HEK293 (cell line): ENCODE measurements at regions not wholly inside any gene's neighbourhood (a gene's known extent, or its start where the extent isn't known, plus 50 kb on each side); places are given as distances from the start of the nearest gene placed in this dataset.
"Not testable (repeated sequence)": the region's sequence is repeated elsewhere in the genome, so short reads cannot be mapped to it uniquely, and the experiment has no call there.

Source experiments
- YY1 ChIP-seq: fragments of 450-650 bp; formaldehyde crosslinking; IDR thresholded peaks from 2 replicates; pipeline ENCODE4 v1.5.1; 2018; ENCODE audit warnings: missing biosample characterization, missing genetic modification characterization
- ZNF121 ChIP-seq: fragments of 450-650 bp; formaldehyde crosslinking; IDR thresholded peaks from 2 replicates; pipeline ENCODE4 v1.5.1; 2016; ENCODE audit warnings: missing biosample characterization, missing genetic modification characterization
- ZNF169 ChIP-seq: fragments of 450-650 bp; formaldehyde crosslinking; IDR thresholded peaks from 2 replicates; pipeline ENCODE4 v1.5.1; 2016; ENCODE audit warnings: missing biosample characterization, missing genetic modification characterization
- ZNF335 ChIP-seq: fragments of 450-650 bp; formaldehyde crosslinking; conservative IDR thresholded peaks from 2 replicates; pipeline ENCODE4 v1.5.1; 2016; ENCODE audit warnings: missing biosample characterization, missing genetic modification characterization
- ZNF600 ChIP-seq: fragments of 450-650 bp; formaldehyde crosslinking; IDR thresholded peaks from 2 replicates; pipeline ENCODE4 v1.5.1; 2016; ENCODE audit warnings: missing biosample characterization, missing genetic modification characterization
- ZNF623 ChIP-seq: fragments of 450-650 bp; formaldehyde crosslinking; IDR thresholded peaks from 2 replicates; pipeline ENCODE4 v1.5.1; 2016; ENCODE audit warnings: missing biosample characterization, missing genetic modification characterization
- TF ChIP-seq, protein P1 (sequence below): fragments of 450-650 bp; formaldehyde crosslinking; IDR thresholded peaks from 2 replicates; pipeline ENCODE4 v1.5.1; 2016; ENCODE audit warnings: missing biosample characterization, missing genetic modification characterization
- TF ChIP-seq, protein P2 (sequence below): fragments of 450-650 bp; formaldehyde crosslinking; IDR thresholded peaks from 2 replicates; pipeline ENCODE4 v1.5.1; 2016; ENCODE audit warnings: missing biosample characterization, missing genetic modification characterization
- TF ChIP-seq, protein P3 (sequence below): fragments of 450-650 bp; formaldehyde crosslinking; IDR thresholded peaks from 2 replicates; pipeline ENCODE4 v1.5.1; 2016; ENCODE audit warnings: missing biosample characterization, missing genetic modification characterization
- TF ChIP-seq, protein P4 (sequence below): fragments of 450-650 bp; formaldehyde crosslinking; IDR thresholded peaks from 2 replicates; pipeline ENCODE4 v1.5.1; 2016; ENCODE audit warnings: missing biosample characterization, missing genetic modification characterization, low read depth
- TF ChIP-seq, protein P5 (sequence below): fragments of 450-650 bp; formaldehyde crosslinking; IDR thresholded peaks from 2 replicates; pipeline ENCODE4 v1.5.1; 2016; ENCODE audit warnings: missing biosample characterization, missing genetic modification characterization
- TF ChIP-seq, protein P6 (sequence below): sonication (generic); formaldehyde crosslinking; IDR thresholded peaks from 2 replicates; pipeline ENCODE4 v1.8.1; 2022; ENCODE audit warnings: mild to moderate bottlenecking, moderate library complexity, missing genetic modification reagents
- TF ChIP-seq, protein P7 (sequence below): fragments of 450-650 bp; IDR thresholded peaks from 2 replicates; pipeline ENCODE4 v1.5.1; 2018; ENCODE audit warnings: missing biosample characterization, missing genetic modification characterization

DNA sequence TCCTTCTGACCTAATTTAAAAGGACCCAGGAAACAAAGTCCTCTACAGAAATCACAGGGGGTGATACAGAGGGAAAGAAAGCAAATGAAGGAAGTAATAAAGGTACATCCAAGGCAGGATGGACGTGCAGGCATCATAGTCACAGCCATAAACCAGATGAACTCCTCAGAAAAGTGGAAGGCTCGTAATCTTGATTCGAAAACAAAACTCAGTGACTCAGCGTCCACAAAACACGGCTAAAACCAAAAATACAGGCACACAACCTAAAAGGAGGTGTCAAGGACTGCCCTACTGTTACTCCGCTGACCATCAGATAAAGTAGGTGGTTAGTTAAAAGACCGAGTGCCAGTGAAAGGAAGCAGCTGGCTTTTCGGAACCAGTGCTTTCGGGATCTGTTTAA lies 81.5 kb downstream of the TRIM69 start:
- TF ChIP-seq, protein P1, sequence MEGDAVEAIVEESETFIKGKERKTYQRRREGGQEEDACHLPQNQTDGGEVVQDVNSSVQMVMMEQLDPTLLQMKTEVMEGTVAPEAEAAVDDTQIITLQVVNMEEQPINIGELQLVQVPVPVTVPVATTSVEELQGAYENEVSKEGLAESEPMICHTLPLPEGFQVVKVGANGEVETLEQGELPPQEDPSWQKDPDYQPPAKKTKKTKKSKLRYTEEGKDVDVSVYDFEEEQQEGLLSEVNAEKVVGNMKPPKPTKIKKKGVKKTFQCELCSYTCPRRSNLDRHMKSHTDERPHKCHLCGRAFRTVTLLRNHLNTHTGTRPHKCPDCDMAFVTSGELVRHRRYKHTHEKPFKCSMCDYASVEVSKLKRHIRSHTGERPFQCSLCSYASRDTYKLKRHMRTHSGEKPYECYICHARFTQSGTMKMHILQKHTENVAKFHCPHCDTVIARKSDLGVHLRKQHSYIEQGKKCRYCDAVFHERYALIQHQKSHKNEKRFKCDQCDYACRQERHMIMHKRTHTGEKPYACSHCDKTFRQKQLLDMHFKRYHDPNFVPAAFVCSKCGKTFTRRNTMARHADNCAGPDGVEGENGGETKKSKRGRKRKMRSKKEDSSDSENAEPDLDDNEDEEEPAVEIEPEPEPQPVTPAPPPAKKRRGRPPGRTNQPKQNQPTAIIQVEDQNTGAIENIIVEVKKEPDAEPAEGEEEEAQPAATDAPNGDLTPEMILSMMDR (tag by site-specific recombination), result not testable (repeated sequence)
- not testable (repeated sequence) for TF ChIP-seq ZNF600 (tag by site-specific recombination); ZNF121 (tag by site-specific recombination); ZNF335 (tag by site-specific recombination); YY1; ZNF623 (tag by site-specific recombination); ZNF169
- TF ChIP-seq, protein P2, sequence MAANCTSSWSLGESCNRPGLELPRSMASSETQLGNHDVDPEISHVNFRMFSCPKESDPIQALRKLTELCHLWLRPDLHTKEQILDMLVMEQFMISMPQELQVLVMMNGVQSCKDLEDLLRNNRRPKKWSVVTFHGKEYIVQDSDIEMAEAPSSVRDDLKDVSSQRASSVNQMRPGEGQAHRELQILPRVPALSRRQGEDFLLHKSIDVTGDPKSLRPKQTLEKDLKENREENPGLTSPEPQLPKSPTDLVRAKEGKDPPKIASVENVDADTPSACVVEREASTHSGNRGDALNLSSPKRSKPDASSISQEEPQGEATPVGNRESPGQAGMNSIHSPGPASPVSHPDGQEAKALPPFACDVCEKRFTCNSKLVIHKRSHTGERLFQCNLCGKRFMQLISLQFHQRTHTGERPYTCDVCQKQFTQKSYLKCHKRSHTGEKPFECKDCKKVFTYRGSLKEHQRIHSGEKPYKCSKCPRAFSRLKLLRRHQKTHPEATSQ (tag by site-specific recombination), result not testable (repeated sequence)
- TF ChIP-seq, protein P3, sequence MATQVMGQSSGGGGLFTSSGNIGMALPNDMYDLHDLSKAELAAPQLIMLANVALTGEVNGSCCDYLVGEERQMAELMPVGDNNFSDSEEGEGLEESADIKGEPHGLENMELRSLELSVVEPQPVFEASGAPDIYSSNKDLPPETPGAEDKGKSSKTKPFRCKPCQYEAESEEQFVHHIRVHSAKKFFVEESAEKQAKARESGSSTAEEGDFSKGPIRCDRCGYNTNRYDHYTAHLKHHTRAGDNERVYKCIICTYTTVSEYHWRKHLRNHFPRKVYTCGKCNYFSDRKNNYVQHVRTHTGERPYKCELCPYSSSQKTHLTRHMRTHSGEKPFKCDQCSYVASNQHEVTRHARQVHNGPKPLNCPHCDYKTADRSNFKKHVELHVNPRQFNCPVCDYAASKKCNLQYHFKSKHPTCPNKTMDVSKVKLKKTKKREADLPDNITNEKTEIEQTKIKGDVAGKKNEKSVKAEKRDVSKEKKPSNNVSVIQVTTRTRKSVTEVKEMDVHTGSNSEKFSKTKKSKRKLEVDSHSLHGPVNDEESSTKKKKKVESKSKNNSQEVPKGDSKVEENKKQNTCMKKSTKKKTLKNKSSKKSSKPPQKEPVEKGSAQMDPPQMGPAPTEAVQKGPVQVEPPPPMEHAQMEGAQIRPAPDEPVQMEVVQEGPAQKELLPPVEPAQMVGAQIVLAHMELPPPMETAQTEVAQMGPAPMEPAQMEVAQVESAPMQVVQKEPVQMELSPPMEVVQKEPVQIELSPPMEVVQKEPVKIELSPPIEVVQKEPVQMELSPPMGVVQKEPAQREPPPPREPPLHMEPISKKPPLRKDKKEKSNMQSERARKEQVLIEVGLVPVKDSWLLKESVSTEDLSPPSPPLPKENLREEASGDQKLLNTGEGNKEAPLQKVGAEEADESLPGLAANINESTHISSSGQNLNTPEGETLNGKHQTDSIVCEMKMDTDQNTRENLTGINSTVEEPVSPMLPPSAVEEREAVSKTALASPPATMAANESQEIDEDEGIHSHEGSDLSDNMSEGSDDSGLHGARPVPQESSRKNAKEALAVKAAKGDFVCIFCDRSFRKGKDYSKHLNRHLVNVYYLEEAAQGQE, result not testable (repeated sequence)
- TF ChIP-seq, protein P4, sequence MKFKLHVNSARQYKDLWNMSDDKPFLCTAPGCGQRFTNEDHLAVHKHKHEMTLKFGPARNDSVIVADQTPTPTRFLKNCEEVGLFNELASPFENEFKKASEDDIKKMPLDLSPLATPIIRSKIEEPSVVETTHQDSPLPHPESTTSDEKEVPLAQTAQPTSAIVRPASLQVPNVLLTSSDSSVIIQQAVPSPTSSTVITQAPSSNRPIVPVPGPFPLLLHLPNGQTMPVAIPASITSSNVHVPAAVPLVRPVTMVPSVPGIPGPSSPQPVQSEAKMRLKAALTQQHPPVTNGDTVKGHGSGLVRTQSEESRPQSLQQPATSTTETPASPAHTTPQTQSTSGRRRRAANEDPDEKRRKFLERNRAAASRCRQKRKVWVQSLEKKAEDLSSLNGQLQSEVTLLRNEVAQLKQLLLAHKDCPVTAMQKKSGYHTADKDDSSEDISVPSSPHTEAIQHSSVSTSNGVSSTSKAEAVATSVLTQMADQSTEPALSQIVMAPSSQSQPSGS (tag by site-specific recombination), result not testable (repeated sequence)
- TF ChIP-seq, protein P5, sequence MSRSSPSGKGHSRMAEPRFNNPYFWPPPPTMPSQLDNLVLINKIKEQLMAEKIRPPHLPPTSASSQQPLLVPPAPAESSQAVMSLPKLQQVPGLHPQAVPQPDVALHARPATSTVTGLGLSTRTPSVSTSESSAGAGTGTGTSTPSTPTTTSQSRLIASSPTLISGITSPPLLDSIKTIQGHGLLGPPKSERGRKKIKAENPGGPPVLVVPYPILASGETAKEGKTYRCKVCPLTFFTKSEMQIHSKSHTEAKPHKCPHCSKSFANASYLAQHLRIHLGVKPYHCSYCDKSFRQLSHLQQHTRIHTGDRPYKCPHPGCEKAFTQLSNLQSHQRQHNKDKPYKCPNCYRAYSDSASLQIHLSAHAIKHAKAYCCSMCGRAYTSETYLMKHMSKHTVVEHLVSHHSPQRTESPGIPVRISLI, result not testable (repeated sequence)
- TF ChIP-seq, protein P6, sequence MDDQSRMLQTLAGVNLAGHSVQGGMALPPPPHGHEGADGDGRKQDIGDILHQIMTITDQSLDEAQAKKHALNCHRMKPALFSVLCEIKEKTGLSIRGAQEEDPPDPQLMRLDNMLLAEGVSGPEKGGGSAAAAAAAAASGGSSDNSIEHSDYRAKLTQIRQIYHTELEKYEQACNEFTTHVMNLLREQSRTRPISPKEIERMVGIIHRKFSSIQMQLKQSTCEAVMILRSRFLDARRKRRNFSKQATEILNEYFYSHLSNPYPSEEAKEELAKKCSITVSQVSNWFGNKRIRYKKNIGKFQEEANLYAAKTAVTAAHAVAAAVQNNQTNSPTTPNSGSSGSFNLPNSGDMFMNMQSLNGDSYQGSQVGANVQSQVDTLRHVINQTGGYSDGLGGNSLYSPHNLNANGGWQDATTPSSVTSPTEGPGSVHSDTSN (CRISPR knock-in tag), result not testable (repeated sequence)
- TF ChIP-seq, protein P7, sequence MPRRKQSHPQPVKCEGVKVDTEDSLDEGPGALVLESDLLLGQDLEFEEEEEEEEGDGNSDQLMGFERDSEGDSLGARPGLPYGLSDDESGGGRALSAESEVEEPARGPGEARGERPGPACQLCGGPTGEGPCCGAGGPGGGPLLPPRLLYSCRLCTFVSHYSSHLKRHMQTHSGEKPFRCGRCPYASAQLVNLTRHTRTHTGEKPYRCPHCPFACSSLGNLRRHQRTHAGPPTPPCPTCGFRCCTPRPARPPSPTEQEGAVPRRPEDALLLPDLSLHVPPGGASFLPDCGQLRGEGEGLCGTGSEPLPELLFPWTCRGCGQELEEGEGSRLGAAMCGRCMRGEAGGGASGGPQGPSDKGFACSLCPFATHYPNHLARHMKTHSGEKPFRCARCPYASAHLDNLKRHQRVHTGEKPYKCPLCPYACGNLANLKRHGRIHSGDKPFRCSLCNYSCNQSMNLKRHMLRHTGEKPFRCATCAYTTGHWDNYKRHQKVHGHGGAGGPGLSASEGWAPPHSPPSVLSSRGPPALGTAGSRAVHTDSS (tag by site-specific recombination), result not testable (repeated sequence)
